ENCODE measurements at regions not wholly inside any gene's neighbourhood (a gene's known extent, or its start where the extent isn't known, plus 50 kb on each side); places are given as distances from the start of the nearest gene placed in this dataset.

- no peak for TF ChIP-seq CTCF (IDR thresholded peaks at IDR 0.05)
- ATAC-seq (ENCODE audit: low FRiP score) (no peak), DNase-seq (ENCODE audit: low spot score) (no peak)
Measured at GRCh38 chrX:120769576-120770341, 105.9 kb downstream of the CT47B1 start.

- DNase-seq (ENCODE audit: low spot score) (no peak), ATAC-seq (ENCODE audit: low FRiP score) (no peak)
- TF ChIP-seq CTCF (IDR thresholded peaks at IDR 0.05): no peak
Measured at GRCh38 chrX:120768681-120769080, 107.0 kb downstream of the CT47B1 start.

- DNase-seq (ENCODE audit: low spot score) (no peak), ATAC-seq (ENCODE audit: low FRiP score) (no peak)
- TF ChIP-seq CTCF (IDR thresholded peaks at IDR 0.05): no peak
Measured at GRCh38 chrX:120768254-120768653, 107.4 kb downstream of the CT47B1 start.

- no peak for TF ChIP-seq CTCF (IDR thresholded peaks at IDR 0.05)
- ATAC-seq (ENCODE audit: low FRiP score): no peak
Measured at GRCh38 chrX:120763269-120763668, 112.4 kb downstream of the CT47B1 start.

GRCh38 chrX:120761810-120762209 lies 113.9 kb downstream of the CT47B1 start:
- no peak for TF ChIP-seq CTCF (IDR thresholded peaks at IDR 0.05)
- ATAC-seq (ENCODE audit: low FRiP score) (no peak), DNase-seq (ENCODE audit: low spot score) (no peak)

More at GRCh38 chrX:120763269-120763668, 112.4 kb downstream of the CT47B1 start:
- DNase-seq (ENCODE audit: low spot score): no peak

- TF ChIP-seq CTCF (IDR thresholded peaks at IDR 0.05): no peak
- DNase-seq (ENCODE audit: low spot score): no peak
- ATAC-seq (ENCODE audit: low FRiP score): no peak
Measured at GRCh38 chrX:120759685-120760084, 116.0 kb downstream of the CT47B1 start.

Data from omental fat pad (tissue), 3 donors.